ENCODE measurements at regions not wholly inside any gene's neighbourhood (a gene's known extent, or its start where the extent isn't known, plus 50 kb on each side); places are given as distances from the start of the nearest gene placed in this dataset.

- peaks cover 65% of the 10 kb centered on the region for H3K36me3 Mint-ChIP-seq
- no peaks in the 10 kb centered on the region for H3K4me1 Mint-ChIP-seq
- H3K9me3 Mint-ChIP-seq: peaks cover 74% of the 10 kb centered on the region
- ATAC-seq (no peak), DNase-seq (ENCODE audit: low spot score) (no peak)
- POLR2A ChIA-PET: no interaction called here
- CTCF ChIA-PET: no interaction called here
- H3K4me3 Mint-ChIP-seq: no peak overlapping the region
- peaks cover 8% of the 10 kb centered on the region for H3K27me3 Mint-ChIP-seq (ENCODE audit: low read depth)
- TF ChIP-seq CREB1 (CRISPR knock-in tag; IDR thresholded peaks at IDR 0.05): no peak
- TF ChIP-seq GRHL2 (CRISPR knock-in tag; IDR thresholded peaks at IDR 0.05; ENCODE audit: insufficient replicate concordance, severe bottlenecking): no peak
- no peak for TF ChIP-seq IRF2 (CRISPR knock-in tag; IDR thresholded peaks at IDR 0.05; ENCODE audit: borderline replicate concordance, low read depth)
- no peak for TF ChIP-seq USF2 (CRISPR knock-in tag; IDR thresholded peaks at IDR 0.05)
- TF ChIP-seq AFF4 (CRISPR knock-in tag; IDR thresholded peaks at IDR 0.05; ENCODE audit: borderline replicate concordance): no peak
- no peak for TF ChIP-seq RORB (CRISPR knock-in tag; IDR thresholded peaks at IDR 0.05)
- no peak for TF ChIP-seq ZBTB43 (CRISPR knock-in tag; IDR thresholded peaks at IDR 0.05)
- no peak for TF ChIP-seq ATF6 (CRISPR knock-in tag; IDR thresholded peaks at IDR 0.05)
- no peak for TF ChIP-seq ZNF396 (CRISPR knock-in tag; IDR thresholded peaks at IDR 0.05; ENCODE audit: borderline replicate concordance)
- TF ChIP-seq NFYB (CRISPR knock-in tag; conservative IDR thresholded peaks at IDR 0.05; ENCODE audit: low read depth): no peak
- TF ChIP-seq ATF2 (CRISPR knock-in tag; IDR thresholded peaks at IDR 0.05; ENCODE audit: borderline replicate concordance, low read depth): no peak
- H3K27ac Mint-ChIP-seq: no peak overlapping the region
These were observed 121.8 kb upstream of the ZNF722 start for GRCh38 chr7:63876707-63877322.

- Mint-ChIP-seq H3K9me3 (peaks cover 57% of the 10 kb centered on the region), H3K4me1 (no peaks in the 10 kb centered on the region), H3K27ac (no peak overlapping the region), H3K27me3 (ENCODE audit: low read depth) (peaks cover 19% of the 10 kb centered on the region), H3K4me3 (no peak overlapping the region), H3K36me3 (peaks cover 70% of the 10 kb centered on the region)
- POLR2A ChIA-PET: no interaction called here
- no peak for ATAC-seq
- CTCF ChIA-PET: no interaction called here
- no peak for DNase-seq (ENCODE audit: low spot score)
- TF ChIP-seq E2F1 (CRISPR knock-in tag; IDR thresholded peaks at IDR 0.05) (no peak), ATF1 (CRISPR knock-in tag; IDR thresholded peaks at IDR 0.05) (no peak), AR (CRISPR knock-in tag; IDR thresholded peaks at IDR 0.05) (no peak), SMAD3 (CRISPR knock-in tag; IDR thresholded peaks at IDR 0.05; ENCODE audit: borderline replicate concordance) (no peak), USF2 (CRISPR knock-in tag; IDR thresholded peaks at IDR 0.05) (no peak), MLX (CRISPR knock-in tag; IDR thresholded peaks at IDR 0.05) (no peak), NFATC4 (CRISPR knock-in tag; IDR thresholded peaks at IDR 0.05) (no peak), RELA (CRISPR knock-in tag; IDR thresholded peaks at IDR 0.05; ENCODE audit: borderline replicate concordance) (no peak)
These were observed 111.6 kb upstream of the ZNF722 start for GRCh38 chr7:63887031-63887430.
